SK-N-SH treated with all-trans-retinoic acid at 6 μM for 48 hours (cell line): ENCODE measurements at regions not wholly inside any gene's neighbourhood (a gene's known extent, or its start where the extent isn't known, plus 50 kb on each side); places are given as distances from the start of the nearest gene placed in this dataset.

Source experiments
- ATAC-seq: fragments of 200-7000 bp; cut with Tn5 transposase; 3 replicates; pipeline ENCODE4 v1.9.1; 2020; ENCODE audit warnings: mild to moderate bottlenecking, moderate library complexity
- BACH2 ChIP-seq: fragments of 250-450 bp; sonication (Bioruptor Pico); IDR thresholded peaks from 2 replicates; pipeline ENCODE4 v1.9.0; 2021; ENCODE audit warnings: mild to moderate bottlenecking, borderline replicate concordance
- ESRRG ChIP-seq: fragments of 250-450 bp; sonication (Bioruptor Pico); IDR thresholded peaks from 2 replicates; pipeline ENCODE4 v1.6.1; 2021; ENCODE audit warnings: mild to moderate bottlenecking
- GLIS3 ChIP-seq: fragments of 250-450 bp; sonication (Bioruptor Pico); IDR thresholded peaks from 2 replicates; pipeline ENCODE4 v1.5.0; 2020; ENCODE audit warnings: mild to moderate bottlenecking, moderate library complexity
- ISL1 ChIP-seq: fragments of 250-450 bp; sonication (Bioruptor Pico); IDR thresholded peaks from 2 replicates; pipeline ENCODE4 v2.1.2; 2022; ENCODE audit warnings: mild to moderate bottlenecking, moderate library complexity
- OSR1 ChIP-seq: fragments of 250-450 bp; sonication (Bioruptor Pico); IDR thresholded peaks from 2 replicates; pipeline ENCODE4 v1.8.0; 2022; ENCODE audit warnings: moderate library complexity, mild to moderate bottlenecking, inconsistent platforms
- POU6F1 ChIP-seq: fragments of 250-450 bp; sonication (Bioruptor Pico); IDR thresholded peaks from 2 replicates; pipeline ENCODE4 v1.8.0; 2021; ENCODE audit warnings: low read depth, mild to moderate bottlenecking, moderate library complexity, borderline replicate concordance
- PPARA ChIP-seq: fragments of 250-450 bp; sonication (Bioruptor Pico); IDR thresholded peaks from 2 replicates; pipeline ENCODE4 v1.5.0; 2020; ENCODE audit warnings: mild to moderate bottlenecking, borderline replicate concordance
- SNAI2 ChIP-seq: fragments of 250-450 bp; sonication (Bioruptor Pico); IDR thresholded peaks from 2 replicates; pipeline ENCODE4 v1.5.0; 2020; ENCODE audit warnings: mild to moderate bottlenecking, moderate library complexity
- TCF4 ChIP-seq: fragments of 250-450 bp; sonication (Bioruptor Pico); IDR thresholded peaks from 2 replicates; pipeline ENCODE4 v1.8.0; 2021; ENCODE audit warnings: mild to moderate bottlenecking, moderate library complexity, borderline replicate concordance
- TOX ChIP-seq: fragments of 250-450 bp; sonication (Bioruptor Pico); IDR thresholded peaks from 2 replicates; pipeline ENCODE4 v1.8.0; 2021; ENCODE audit warnings: mild to moderate bottlenecking, moderate library complexity, borderline replicate concordance
- ZC3H10 ChIP-seq: fragments of 250-450 bp; sonication (Bioruptor Pico); IDR thresholded peaks from 2 replicates; pipeline ENCODE4 v1.5.1; 2021; ENCODE audit warnings: mild to moderate bottlenecking, moderate library complexity
- ZFP3 ChIP-seq: fragments of 250-450 bp; sonication (Bioruptor Pico); IDR thresholded peaks from 2 replicates; pipeline ENCODE4 v1.5.0; 2020; ENCODE audit warnings: mild to moderate bottlenecking, moderate library complexity
- ZFP30 ChIP-seq: fragments of 450-650 bp; formaldehyde crosslinking; IDR thresholded peaks from 2 replicates; pipeline ENCODE4 v1.5.0; 2022; ENCODE audit warnings: mild to moderate bottlenecking, moderate library complexity
- ZNF565 ChIP-seq: fragments of 450-650 bp; formaldehyde crosslinking; conservative IDR thresholded peaks from 2 replicates; pipeline ENCODE4 v1.5.0; 2020; ENCODE audit warnings: low read depth, mild to moderate bottlenecking, moderate library complexity
- ZNF8 ChIP-seq: fragments of 450-650 bp; formaldehyde crosslinking; IDR thresholded peaks from 2 replicates; pipeline ENCODE4 v1.5.0; 2020; ENCODE audit warnings: mild to moderate bottlenecking, moderate library complexity
- TF ChIP-seq, protein P1 (sequence below): fragments of 250-450 bp; sonication (Bioruptor Pico); IDR thresholded peaks from 2 replicates; pipeline ENCODE4 v1.5.0; 2020; ENCODE audit warnings: mild to moderate bottlenecking, moderate library complexity
- TF ChIP-seq, protein P2 (sequence below): fragments of 250-450 bp; sonication (Bioruptor Pico); IDR thresholded peaks from 2 replicates; pipeline ENCODE4 v1.5.1; 2020; ENCODE audit warnings: low read depth, mild to moderate bottlenecking, moderate library complexity
- TF ChIP-seq, protein P3 (sequence below): fragments of 250-450 bp; sonication (Bioruptor Pico); IDR thresholded peaks from 2 replicates; pipeline ENCODE4 v1.5.1; 2021; ENCODE audit warnings: mild to moderate bottlenecking, moderate library complexity

DNA sequence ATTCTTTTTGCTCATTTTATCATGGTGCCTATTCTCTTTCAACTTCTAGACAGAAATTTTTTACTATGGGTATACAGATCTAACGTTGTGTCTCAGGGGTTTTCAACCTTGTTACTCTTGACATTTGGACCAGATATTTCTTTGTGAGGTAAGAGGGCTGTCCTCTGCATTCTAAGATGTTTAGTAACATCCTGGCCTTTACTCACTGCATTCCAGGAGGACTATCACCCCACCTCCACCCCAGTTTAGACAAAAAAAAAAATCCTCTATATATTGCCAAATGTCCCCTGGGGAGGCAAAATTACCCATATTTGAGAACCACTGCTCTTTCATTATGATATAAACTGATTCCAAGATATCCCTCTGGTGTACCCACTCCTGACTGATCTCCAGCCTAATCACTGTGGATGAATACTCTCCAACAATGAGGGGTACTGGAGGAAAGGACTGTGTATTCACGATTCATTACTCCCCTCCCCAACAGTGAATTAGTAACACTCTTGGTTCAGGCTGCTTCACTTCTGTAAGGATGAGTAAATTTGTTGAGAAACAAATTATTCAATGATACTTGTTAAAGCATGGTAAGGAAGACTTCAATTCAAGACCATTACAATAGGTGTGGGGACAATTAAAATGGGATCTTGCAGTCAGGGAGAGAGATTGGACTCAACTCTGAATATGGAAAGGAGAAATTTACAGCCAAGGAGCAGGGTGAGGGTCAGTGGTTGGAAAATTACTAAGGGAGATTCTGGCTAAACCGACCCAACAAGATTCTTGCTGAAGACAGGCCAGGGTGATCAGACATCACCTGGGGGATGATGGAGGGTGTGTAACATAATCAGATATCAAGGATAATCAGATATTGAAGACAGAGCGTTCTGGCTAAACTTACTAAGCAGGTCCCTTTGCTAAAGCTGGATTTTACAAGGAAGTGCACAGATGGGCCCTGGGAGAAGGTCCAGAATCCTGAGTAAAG is 123.8 kb upstream of the DAZL start (continued):
- TF ChIP-seq, protein P1, sequence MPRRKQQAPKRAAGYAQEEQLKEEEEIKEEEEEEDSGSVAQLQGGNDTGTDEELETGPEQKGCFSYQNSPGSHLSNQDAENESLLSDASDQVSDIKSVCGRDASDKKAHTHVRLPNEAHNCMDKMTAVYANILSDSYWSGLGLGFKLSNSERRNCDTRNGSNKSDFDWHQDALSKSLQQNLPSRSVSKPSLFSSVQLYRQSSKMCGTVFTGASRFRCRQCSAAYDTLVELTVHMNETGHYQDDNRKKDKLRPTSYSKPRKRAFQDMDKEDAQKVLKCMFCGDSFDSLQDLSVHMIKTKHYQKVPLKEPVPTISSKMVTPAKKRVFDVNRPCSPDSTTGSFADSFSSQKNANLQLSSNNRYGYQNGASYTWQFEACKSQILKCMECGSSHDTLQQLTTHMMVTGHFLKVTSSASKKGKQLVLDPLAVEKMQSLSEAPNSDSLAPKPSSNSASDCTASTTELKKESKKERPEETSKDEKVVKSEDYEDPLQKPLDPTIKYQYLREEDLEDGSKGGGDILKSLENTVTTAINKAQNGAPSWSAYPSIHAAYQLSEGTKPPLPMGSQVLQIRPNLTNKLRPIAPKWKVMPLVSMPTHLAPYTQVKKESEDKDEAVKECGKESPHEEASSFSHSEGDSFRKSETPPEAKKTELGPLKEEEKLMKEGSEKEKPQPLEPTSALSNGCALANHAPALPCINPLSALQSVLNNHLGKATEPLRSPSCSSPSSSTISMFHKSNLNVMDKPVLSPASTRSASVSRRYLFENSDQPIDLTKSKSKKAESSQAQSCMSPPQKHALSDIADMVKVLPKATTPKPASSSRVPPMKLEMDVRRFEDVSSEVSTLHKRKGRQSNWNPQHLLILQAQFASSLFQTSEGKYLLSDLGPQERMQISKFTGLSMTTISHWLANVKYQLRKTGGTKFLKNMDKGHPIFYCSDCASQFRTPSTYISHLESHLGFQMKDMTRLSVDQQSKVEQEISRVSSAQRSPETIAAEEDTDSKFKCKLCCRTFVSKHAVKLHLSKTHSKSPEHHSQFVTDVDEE (CRISPR knock-in tag): no peak
- TF ChIP-seq TCF4 (CRISPR knock-in tag): no peak
- no peak for TF ChIP-seq GLIS3 (CRISPR knock-in tag)

GRCh38 chr3:16738451-16738850 is 133.2 kb upstream of the DAZL start:
- TF ChIP-seq ZFP3 (CRISPR knock-in tag): no peak
- TF ChIP-seq, protein P1 (CRISPR knock-in tag): no peak
- TF ChIP-seq POU6F1 (CRISPR knock-in tag): no peak
- TF ChIP-seq, protein P2, sequence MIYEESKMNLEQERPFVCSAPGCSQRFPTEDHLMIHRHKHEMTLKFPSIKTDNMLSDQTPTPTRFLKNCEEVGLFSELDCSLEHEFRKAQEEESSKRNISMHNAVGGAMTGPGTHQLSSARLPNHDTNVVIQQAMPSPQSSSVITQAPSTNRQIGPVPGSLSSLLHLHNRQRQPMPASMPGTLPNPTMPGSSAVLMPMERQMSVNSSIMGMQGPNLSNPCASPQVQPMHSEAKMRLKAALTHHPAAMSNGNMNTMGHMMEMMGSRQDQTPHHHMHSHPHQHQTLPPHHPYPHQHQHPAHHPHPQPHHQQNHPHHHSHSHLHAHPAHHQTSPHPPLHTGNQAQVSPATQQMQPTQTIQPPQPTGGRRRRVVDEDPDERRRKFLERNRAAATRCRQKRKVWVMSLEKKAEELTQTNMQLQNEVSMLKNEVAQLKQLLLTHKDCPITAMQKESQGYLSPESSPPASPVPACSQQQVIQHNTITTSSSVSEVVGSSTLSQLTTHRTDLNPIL (CRISPR knock-in tag): no peak
- TF ChIP-seq TOX (CRISPR knock-in tag): no peak
- TF ChIP-seq, protein P3, sequence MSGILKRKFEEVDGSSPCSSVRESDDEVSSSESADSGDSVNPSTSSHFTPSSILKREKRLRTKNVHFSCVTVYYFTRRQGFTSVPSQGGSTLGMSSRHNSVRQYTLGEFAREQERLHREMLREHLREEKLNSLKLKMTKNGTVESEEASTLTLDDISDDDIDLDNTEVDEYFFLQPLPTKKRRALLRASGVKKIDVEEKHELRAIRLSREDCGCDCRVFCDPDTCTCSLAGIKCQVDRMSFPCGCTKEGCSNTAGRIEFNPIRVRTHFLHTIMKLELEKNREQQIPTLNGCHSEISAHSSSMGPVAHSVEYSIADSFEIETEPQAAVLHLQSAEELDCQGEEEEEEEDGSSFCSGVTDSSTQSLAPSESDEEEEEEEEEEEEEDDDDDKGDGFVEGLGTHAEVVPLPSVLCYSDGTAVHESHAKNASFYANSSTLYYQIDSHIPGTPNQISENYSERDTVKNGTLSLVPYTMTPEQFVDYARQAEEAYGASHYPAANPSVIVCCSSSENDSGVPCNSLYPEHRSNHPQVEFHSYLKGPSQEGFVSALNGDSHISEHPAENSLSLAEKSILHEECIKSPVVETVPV: no peak
- no peak for TF ChIP-seq ZC3H10 (CRISPR knock-in tag)
- TF ChIP-seq ESRRG: no peak
- no peak for TF ChIP-seq BACH2 (CRISPR knock-in tag)
- TF ChIP-seq SNAI2 (CRISPR knock-in tag): no peak
- no peak for TF ChIP-seq ZFP30
- no peak for TF ChIP-seq PPARA
- TF ChIP-seq, all 23 proteins: peak for 0
- no peak for ATAC-seq

DNA sequence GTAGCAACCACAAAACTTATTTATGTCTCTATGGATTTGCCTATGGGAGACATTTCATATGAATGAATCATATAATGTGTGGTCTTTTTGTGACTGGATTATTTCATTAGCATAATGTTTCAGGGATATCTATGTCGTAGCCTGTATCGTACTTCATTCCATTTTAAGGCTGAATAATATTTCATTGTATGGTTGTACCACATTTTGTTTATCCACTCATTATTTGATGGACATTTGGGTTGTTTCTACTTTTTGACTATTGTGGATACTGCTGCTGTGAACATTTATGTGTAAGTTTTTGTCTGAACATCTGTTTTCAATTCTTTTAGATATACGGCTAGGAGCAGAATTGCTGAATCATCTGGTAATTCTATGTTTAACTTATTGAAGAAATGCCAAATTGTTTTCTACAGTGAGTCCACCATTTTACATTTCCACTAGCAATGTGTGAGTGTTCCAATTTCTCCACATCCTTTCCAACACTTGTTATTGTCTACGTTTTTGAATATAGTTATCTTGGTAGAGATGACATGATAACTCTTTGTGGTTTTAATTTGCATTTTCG is 134.4 kb upstream of the DAZL start:
- TF ChIP-seq ZNF8 (peak; percentile 55; the same call in 1 of the 2 replicates), OSR1 (no peak), TCF4 (CRISPR knock-in tag) (no peak), ZC3H10 (CRISPR knock-in tag) (no peak)
- ATAC-seq: no peak

GRCh38 chr3:16740515-16740914 is 135.3 kb upstream of the DAZL start:
- no peak for ATAC-seq
- TF ChIP-seq ESRRG (no peak), ISL1 (CRISPR knock-in tag) (no peak), ZNF565 (CRISPR knock-in tag) (no peak), TOX (CRISPR knock-in tag) (no peak), TCF4 (CRISPR knock-in tag) (no peak), POU6F1 (CRISPR knock-in tag) (no peak), ZFP3 (CRISPR knock-in tag) (no peak)
